ENCODE measurements at regions not wholly inside any gene's neighbourhood (a gene's known extent, or its start where the extent isn't known, plus 50 kb on each side); places are given as distances from the start of the nearest gene placed in this dataset.

DNA sequence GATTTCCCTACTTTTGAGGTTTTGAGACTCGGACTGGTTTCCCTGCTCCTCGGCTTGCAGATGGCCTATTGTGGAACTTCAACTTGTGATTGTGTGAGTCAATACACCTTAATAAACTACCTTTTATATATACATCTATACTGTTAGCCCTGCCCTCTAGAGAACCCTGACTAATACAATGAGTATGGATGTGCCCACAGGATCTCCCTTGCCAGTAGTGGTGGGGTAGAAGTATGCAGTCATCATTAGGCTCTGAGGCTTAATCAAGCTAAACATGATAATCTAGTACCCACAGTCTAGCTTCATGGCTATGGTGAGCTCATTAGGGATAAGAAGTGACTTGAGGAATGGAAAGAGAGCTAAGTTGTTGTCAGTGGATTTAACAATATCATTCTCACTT, 412.8 kb upstream of the PTGER4 start:
- Histone ChIP-seq H3F3A (ENCODE audit: insufficient read depth, low read length) (no peaks in the 10 kb centered on the region), H3K9me2 (replicated peaks; ENCODE audit: insufficient read depth, low read length) (no peaks in the 10 kb centered on the region), H3K79me2 (ENCODE audit: low read length) (no peaks in the 10 kb centered on the region), H3K4me1 (ENCODE audit: low read length) (no peaks in the 10 kb centered on the region), H3K36me3 (replicated peaks; ENCODE audit: insufficient read depth, low read length) (no peaks in the 10 kb centered on the region), H3K4me2 (ENCODE audit: low read depth, low read length) (no peak overlapping the region), H3K27me3 (replicated peaks; ENCODE audit: insufficient read depth, low read length) (no peaks in the 10 kb centered on the region), H3K9ac (ENCODE audit: low read length) (no peak overlapping the region), H3K27ac (ENCODE audit: low read length) (no peak overlapping the region), H3K9me3 (replicated peaks; ENCODE audit: insufficient read depth, low read length) (no peaks in the 10 kb centered on the region), H4K20me1 (ENCODE audit: insufficient read depth, low read length) (no peaks in the 10 kb centered on the region), H2AFZ (ENCODE audit: low read length) (no peak overlapping the region), H3K4me3 (ENCODE audit: low read length) (no peak overlapping the region)
- TF ChIP-seq EZH2 (optimal IDR thresholded peaks at IDR 0.05; ENCODE audit: low read depth, low read length) = no peak
- TF ChIP-seq, protein P1, sequence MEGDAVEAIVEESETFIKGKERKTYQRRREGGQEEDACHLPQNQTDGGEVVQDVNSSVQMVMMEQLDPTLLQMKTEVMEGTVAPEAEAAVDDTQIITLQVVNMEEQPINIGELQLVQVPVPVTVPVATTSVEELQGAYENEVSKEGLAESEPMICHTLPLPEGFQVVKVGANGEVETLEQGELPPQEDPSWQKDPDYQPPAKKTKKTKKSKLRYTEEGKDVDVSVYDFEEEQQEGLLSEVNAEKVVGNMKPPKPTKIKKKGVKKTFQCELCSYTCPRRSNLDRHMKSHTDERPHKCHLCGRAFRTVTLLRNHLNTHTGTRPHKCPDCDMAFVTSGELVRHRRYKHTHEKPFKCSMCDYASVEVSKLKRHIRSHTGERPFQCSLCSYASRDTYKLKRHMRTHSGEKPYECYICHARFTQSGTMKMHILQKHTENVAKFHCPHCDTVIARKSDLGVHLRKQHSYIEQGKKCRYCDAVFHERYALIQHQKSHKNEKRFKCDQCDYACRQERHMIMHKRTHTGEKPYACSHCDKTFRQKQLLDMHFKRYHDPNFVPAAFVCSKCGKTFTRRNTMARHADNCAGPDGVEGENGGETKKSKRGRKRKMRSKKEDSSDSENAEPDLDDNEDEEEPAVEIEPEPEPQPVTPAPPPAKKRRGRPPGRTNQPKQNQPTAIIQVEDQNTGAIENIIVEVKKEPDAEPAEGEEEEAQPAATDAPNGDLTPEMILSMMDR (IDR thresholded peaks at IDR 0.05; ENCODE audit: low read length) = no peak
- DNase-seq = no peak

- no peak for TF ChIP-seq EZH2 (optimal IDR thresholded peaks at IDR 0.05; ENCODE audit: low read depth, low read length)
- TF ChIP-seq EZH2phosphoT487 (IDR thresholded peaks at IDR 0.05; ENCODE audit: low read length) = no peak
- TF ChIP-seq, protein P1 (IDR thresholded peaks at IDR 0.05; ENCODE audit: low read length) = no peak
- no peak overlapping the region for H3K4me2 ChIP-seq (ENCODE audit: low read depth, low read length)
- H2AFZ ChIP-seq (ENCODE audit: low read length) = no peak overlapping the region
- H4K20me1 ChIP-seq (ENCODE audit: insufficient read depth, low read length) = no peaks in the 10 kb centered on the region
- H3K4me3 ChIP-seq (ENCODE audit: low read length) = no peak overlapping the region
- no peaks in the 10 kb centered on the region for H3K36me3 ChIP-seq (replicated peaks; ENCODE audit: insufficient read depth, low read length)
- no peaks in the 10 kb centered on the region for H3K4me1 ChIP-seq (ENCODE audit: low read length)
- H3K27me3 ChIP-seq (replicated peaks; ENCODE audit: insufficient read depth, low read length) = no peaks in the 10 kb centered on the region
- H3K9me2 ChIP-seq (replicated peaks; ENCODE audit: insufficient read depth, low read length) = no peaks in the 10 kb centered on the region
- H3K9me3 ChIP-seq (replicated peaks; ENCODE audit: insufficient read depth, low read length) = no peaks in the 10 kb centered on the region
- no peak overlapping the region for H3K27ac ChIP-seq (ENCODE audit: low read length)
- H3K9ac ChIP-seq (ENCODE audit: low read length) = no peak overlapping the region
- H3K79me2 ChIP-seq (ENCODE audit: low read length) = no peaks in the 10 kb centered on the region
- no peak for DNase-seq
- H3F3A ChIP-seq (ENCODE audit: insufficient read depth, low read length) = no peaks in the 10 kb centered on the region
These were observed 417.7 kb upstream of the PTGER4 start for GRCh38 chr5:40261984-40262383.

DNA sequence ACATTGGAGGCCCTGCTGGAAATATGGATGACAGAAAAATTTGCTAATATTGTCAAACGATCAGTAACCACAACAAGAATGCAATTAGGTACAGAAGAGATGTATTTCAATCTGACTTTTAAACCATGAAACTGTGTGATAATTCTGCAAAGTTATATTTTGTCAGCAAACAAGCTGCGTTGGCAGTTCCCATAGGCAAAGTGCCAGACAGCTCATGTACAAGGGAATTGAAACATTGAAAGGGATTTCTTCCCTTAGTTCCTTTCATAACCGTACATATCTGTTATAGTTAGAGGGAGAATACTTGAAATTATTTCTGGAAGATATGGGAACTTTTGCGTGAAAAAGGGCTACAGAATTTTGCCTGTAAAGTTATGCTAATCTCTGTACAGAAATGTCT, 419.4 kb upstream of the PTGER4 start:
- Histone ChIP-seq H3K27ac (ENCODE audit: low read length) (no peak overlapping the region), H3K9me2 (replicated peaks; ENCODE audit: insufficient read depth, low read length) (no peaks in the 10 kb centered on the region), H3K36me3 (replicated peaks; ENCODE audit: insufficient read depth, low read length) (no peaks in the 10 kb centered on the region), H3K4me2 (ENCODE audit: low read depth, low read length) (no peak overlapping the region), H3K79me2 (ENCODE audit: low read length) (no peaks in the 10 kb centered on the region), H3K9me3 (replicated peaks; ENCODE audit: insufficient read depth, low read length) (no peaks in the 10 kb centered on the region), H2AFZ (ENCODE audit: low read length) (no peak overlapping the region), H3K27me3 (replicated peaks; ENCODE audit: insufficient read depth, low read length) (no peaks in the 10 kb centered on the region), H3K4me3 (ENCODE audit: low read length) (no peak overlapping the region), H3K9ac (ENCODE audit: low read length) (no peak overlapping the region), H4K20me1 (ENCODE audit: insufficient read depth, low read length) (no peaks in the 10 kb centered on the region), H3K4me1 (ENCODE audit: low read length) (no peaks in the 10 kb centered on the region), H3F3A (ENCODE audit: insufficient read depth, low read length) (no peaks in the 10 kb centered on the region)
- no peak for DNase-seq
- TF ChIP-seq EZH2 (optimal IDR thresholded peaks at IDR 0.05; ENCODE audit: low read depth, low read length) (no peak), EZH2phosphoT487 (IDR thresholded peaks at IDR 0.05; ENCODE audit: low read length) (no peak)
- TF ChIP-seq, protein P1 (IDR thresholded peaks at IDR 0.05; ENCODE audit: low read length) = no peak

All from MM.1S (cell line).